ENCODE measurements at regions not wholly inside any gene's neighbourhood (a gene's known extent, or its start where the extent isn't known, plus 50 kb on each side); places are given as distances from the start of the nearest gene placed in this dataset.

GRCh38 chr14:98840511-98840910 is 431.5 kb downstream of the BCL11B start:
- TF ChIP-seq CTCF (IDR thresholded peaks at IDR 0.05; ENCODE audit: insufficient read depth, low read length, missing control alignments) = no peak
- ChIA-PET CTCF (no interaction called here), POLR2A (no interaction called here)
- no peak for DNase-seq (ENCODE audit: low read depth, low spot score)
- no peak overlapping the region for H3K4me3 ChIP-seq (ENCODE audit: low read depth, low read length)

- DNase-seq (ENCODE audit: low read depth, low spot score) = no peak
- ChIA-PET CTCF (no interaction called here), POLR2A (no interaction called here)
- no peak overlapping the region for H3K4me3 ChIP-seq (ENCODE audit: low read depth, low read length)
- TF ChIP-seq CTCF (IDR thresholded peaks at IDR 0.05; ENCODE audit: insufficient read depth, low read length, missing control alignments) = no peak
Observed at GRCh38 chr14:98844456-98844855, 427.5 kb downstream of the BCL11B start.

GRCh38 chr14:98847521-98848468 is 424.2 kb downstream of the BCL11B start:
- ChIA-PET POLR2A (no interaction called here), CTCF (no interaction called here)
- TF ChIP-seq CTCF (IDR thresholded peaks at IDR 0.05; ENCODE audit: insufficient read depth, low read length, missing control alignments) = no peak
- no peak for DNase-seq (ENCODE audit: low read depth, low spot score)
- no peak overlapping the region for H3K4me3 ChIP-seq (ENCODE audit: low read depth, low read length)

- H3K4me3 ChIP-seq (ENCODE audit: low read depth, low read length) = no peak overlapping the region
- ChIA-PET POLR2A (no interaction called here), CTCF (no interaction called here)
- TF ChIP-seq CTCF (IDR thresholded peaks at IDR 0.05; ENCODE audit: insufficient read depth, low read length, missing control alignments) = no peak
- DNase-seq (ENCODE audit: low read depth, low spot score) = no peak
Observed at GRCh38 chr14:98853063-98853729, 418.8 kb downstream of the BCL11B start.

- DNase-seq (ENCODE audit: low read depth, low spot score) = no peak
- CTCF ChIA-PET = no interaction called here
- no peak overlapping the region for H3K4me3 ChIP-seq (ENCODE audit: low read depth, low read length)
- POLR2A ChIA-PET = no interaction called here
- TF ChIP-seq CTCF (IDR thresholded peaks at IDR 0.05; ENCODE audit: insufficient read depth, low read length, missing control alignments) = no peak
Observed at GRCh38 chr14:98855926-98856715, 415.9 kb downstream of the BCL11B start.

- ChIA-PET POLR2A (no interaction called here), CTCF (no interaction called here)
- H3K4me3 ChIP-seq (ENCODE audit: low read depth, low read length) = no peak overlapping the region
- DNase-seq (ENCODE audit: low read depth, low spot score) = no peak
- no peak for TF ChIP-seq CTCF (IDR thresholded peaks at IDR 0.05; ENCODE audit: insufficient read depth, low read length, missing control alignments)
Observed at GRCh38 chr14:98858158-98858557, 413.8 kb downstream of the BCL11B start.

All from AG04449 (cell line).